Lower leg skin (tissue), 3 donors: ENCODE measurements at regions not wholly inside any gene's neighbourhood (a gene's known extent, or its start where the extent isn't known, plus 50 kb on each side); places are given as distances from the start of the nearest gene placed in this dataset.

Experiments
- CTCF ChIP-seq, 3 donors: fragments of 450-650 bp; IDR thresholded peaks; one replicate each; pipeline ENCODE4 v1.5.1; 2016; ENCODE audit warnings: antibody characterized with exemption in 3 of 3, mild to moderate bottlenecking in 3 of 3, moderate library complexity in 2 of 3
- POLR2A ChIP-seq, 2 donors: fragments of 450-650 bp; IDR thresholded peaks; one replicate each; pipeline ENCODE4 v1.6.1; 2016 to 2017; ENCODE audit warnings: antibody characterized with exemption in 2 of 2, mild to moderate bottlenecking in 1 of 2, moderate library complexity in 1 of 2

- TF ChIP-seq POLR2A (IDR thresholded peaks at IDR 0.05), result no peak
- TF ChIP-seq CTCF (IDR thresholded peaks at IDR 0.05), result no peak
Measured at GRCh38 chr13:86282442-86282841, 483.2 kb upstream of the SLITRK6 start.
